ENCODE measurements at regions not wholly inside any gene's neighbourhood (a gene's known extent, or its start where the extent isn't known, plus 50 kb on each side); places are given as distances from the start of the nearest gene placed in this dataset.
"Not testable (repeated sequence)": the region's sequence is repeated elsewhere in the genome, so short reads cannot be mapped to it uniquely, and the experiment has no call there.

- DNase-seq (ENCODE audit: low read depth in 4 of 4, low spot score in 3 of 4) = no peak
Measured at GRCh38 chr22:44650806-44651205, 51.2 kb upstream of the PRR5 start.

- DNase-seq (ENCODE audit: low read depth in 4 of 4, low spot score in 3 of 4) = no peak
Measured at GRCh38 chr22:44648821-44649565, 53.0 kb upstream of the PRR5 start.

GRCh38 chr22:44648085-44648820, 53.8 kb upstream of the PRR5 start:
- no peak for DNase-seq (ENCODE audit: low read depth in 4 of 4, low spot score in 3 of 4)

DNA sequence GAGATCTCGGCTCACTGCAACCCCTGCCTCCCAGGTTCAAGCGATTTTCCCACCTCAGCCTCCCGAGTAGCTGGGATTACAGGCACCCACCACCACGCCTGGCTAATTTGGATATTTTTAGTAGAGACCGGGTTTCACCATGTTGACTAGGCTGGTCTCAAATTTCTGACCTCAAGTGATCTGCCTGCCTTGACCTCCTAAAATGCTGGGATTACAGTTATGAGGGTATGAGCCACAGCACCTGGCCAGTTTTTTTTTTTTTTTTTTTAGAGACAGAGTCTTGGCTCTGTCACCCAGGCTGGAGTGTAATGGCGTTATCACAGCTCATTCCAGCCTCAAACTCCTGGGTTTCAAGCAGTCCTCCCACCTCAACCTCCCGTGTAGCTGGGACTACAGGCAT, 54.9 kb upstream of the PRR5 start:
- no peak for DNase-seq (ENCODE audit: low read depth in 4 of 4, low spot score in 3 of 4)

- no peak for DNase-seq (ENCODE audit: low read depth in 4 of 4, low spot score in 3 of 4)
Measured at GRCh38 chr22:44646668-44647067, 55.3 kb upstream of the PRR5 start.

- no peak for DNase-seq (ENCODE audit: low read depth in 4 of 4, low spot score in 3 of 4)
Measured at GRCh38 chr22:44646141-44646540, 55.9 kb upstream of the PRR5 start.

DNA sequence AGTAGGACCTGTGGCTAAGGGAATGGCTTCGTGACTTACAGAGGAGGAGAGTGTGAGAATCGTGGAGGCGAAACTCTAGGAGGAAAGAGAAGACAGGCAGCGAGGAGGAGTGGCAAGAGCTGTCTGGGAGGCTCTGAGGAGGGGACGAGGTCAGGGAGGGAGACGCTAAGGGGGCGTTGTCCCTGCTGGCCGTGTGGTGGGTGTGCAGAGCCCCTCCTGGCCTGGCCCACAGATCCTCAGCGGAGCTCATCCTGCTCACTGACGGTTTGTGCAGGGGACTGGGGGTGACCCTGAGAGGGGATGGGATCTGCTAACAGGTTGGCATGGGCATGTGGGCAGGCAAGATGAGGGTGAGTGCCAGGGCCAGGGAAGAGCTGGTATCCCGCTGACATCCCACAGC, 56.5 kb upstream of the PRR5 start:
- no peak for DNase-seq (ENCODE audit: low read depth in 4 of 4, low spot score in 3 of 4)

- DNase-seq (ENCODE audit: low read depth in 4 of 4, low spot score in 3 of 4) = no peak
Measured at GRCh38 chr22:44645083-44645482, 56.9 kb upstream of the PRR5 start.

- not testable (repeated sequence) for DNase-seq (ENCODE audit: low read depth in 4 of 4, low spot score in 3 of 4)
Measured at GRCh38 chr22:44643526-44644101, 58.4 kb upstream of the PRR5 start.

DNA sequence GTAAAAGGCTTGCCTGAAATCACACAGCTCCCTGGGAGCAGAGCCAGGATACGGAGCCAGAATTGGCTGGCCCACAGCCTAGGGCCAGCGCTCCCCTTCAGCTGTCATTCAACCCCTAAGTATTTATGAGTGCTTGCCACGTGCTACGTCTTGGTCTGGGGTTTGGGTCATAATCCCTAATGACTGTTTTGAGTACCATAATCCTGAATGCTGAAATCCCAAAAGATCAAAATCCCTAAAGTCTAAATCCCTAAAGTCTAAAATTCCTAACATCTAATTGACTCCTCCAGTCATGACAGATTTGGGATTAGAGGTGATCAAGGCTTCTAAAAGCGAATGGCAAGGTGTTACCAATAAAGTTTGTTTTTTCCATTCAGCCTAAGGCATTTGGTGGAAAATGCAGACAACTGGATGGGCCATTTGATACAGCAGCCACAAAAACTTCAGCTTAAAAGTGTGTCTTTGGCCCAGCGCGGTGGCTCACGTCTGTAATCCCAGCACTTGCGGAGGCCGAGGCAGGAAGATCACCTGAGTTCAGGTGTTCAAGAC, 59.8 kb upstream of the PRR5 start:
- no peak for DNase-seq (ENCODE audit: low read depth in 4 of 4, low spot score in 3 of 4)

GRCh38 chr22:44640618-44641155, 61.3 kb upstream of the PRR5 start:
- no peak for DNase-seq (ENCODE audit: low read depth in 4 of 4, low spot score in 3 of 4)

- DNase-seq (ENCODE audit: low read depth in 4 of 4, low spot score in 3 of 4) = no peak
Measured at GRCh38 chr22:44639891-44640617, 62.0 kb upstream of the PRR5 start.

GRCh38 chr22:44638971-44639760, 62.8 kb upstream of the PRR5 start:
- DNase-seq (ENCODE audit: low read depth in 4 of 4, low spot score in 3 of 4) = no peak

DNA sequence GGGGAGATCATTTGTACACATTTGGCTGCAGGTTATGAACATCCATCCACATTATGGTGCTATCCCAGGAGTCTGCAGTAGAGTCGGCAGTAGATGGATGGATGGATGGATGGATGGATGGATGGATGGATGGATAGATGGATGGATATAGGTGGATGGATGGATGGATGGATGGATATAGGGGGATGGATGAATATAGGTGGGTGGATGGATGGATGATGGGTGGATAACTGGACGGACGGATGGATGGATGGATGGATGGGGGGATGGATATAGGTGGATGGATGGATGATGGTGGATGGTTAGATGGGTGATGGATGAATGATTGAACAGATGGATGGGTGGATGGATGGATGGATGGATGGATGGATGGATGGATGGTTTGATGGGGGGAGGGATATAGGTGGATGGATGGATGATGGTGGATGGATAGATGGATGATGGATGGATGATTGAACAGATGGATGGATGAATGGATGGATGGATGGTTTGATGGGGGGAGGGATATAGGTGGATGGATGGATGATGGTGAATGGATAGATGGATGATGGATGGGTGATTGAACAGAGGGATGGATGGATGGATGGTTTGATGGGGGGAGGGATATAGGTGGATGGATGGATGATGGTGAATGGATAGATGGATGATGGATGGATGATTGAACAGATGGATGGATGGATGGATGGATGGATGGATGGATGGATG, 65.3 kb upstream of the PRR5 start:
- DNase-seq (ENCODE audit: low read depth in 4 of 4, low spot score in 3 of 4) = not testable (repeated sequence)

DNA sequence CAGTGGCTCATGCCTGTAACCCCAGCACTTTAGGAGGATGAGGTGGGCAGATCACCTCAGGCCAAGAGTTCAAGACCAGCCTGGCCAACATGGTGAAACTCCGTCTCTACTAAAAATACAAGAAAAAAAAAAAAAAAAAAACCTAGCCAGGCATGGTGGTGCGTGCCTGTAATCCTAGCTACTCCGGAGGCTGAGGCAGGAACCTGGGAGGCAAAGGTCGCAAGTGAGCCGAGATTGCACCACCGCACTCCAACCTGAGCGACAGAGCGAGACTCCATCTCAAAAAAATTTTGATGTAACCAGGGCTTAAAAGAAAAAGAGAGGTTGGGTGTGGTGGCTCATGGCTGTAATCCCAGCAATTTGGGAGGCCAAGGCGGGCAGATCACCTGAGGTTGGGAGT, 66.4 kb upstream of the PRR5 start:
- DNase-seq (ENCODE audit: low read depth in 4 of 4, low spot score in 3 of 4) = not testable (repeated sequence)

DNA sequence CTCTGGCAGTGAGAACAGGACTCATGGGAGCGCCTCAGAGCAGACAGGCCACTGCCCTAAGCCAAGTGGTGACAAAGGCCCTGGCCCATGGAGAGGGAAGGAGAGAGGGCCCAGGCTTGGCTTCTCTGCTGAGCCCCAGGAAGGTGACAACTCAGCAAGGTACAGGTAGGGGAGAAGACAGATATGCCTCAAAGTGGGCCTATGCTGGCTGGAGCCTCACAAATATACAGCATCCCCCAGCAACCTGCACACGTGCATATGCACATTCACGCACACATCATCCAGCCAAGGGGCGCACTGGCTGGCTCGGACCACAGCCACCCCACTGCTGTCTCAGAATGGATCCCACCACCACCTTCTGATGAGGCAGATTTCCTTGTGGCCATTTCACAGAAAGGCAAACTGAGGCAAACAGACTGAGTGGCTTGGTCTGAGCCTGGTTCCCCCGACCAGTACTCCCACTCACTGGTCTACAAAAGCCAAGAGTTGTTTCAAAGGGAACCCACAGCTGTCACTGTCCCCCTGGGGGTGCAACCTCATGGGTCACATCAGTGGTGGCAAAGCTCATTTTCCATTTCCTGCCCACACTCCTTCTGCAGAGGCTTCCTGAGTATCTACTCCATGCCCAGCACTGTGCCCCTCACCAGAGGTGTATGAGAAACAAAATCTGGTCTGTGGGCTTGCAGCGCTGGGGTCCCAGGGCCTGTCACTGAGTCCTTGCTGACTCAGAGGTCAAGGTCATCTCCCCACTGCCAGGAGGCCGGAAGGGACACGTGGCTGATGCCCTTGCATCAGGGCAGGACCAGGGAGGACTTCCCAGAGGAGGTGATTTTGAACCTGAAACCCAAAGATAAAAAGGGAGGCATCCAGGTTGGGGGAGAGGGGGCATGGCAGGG, 67.3 kb upstream of the PRR5 start:
- no peak for DNase-seq (ENCODE audit: low read depth in 4 of 4, low spot score in 3 of 4)

GRCh38 chr22:44633647-44634046, 68.4 kb upstream of the PRR5 start:
- DNase-seq (ENCODE audit: low read depth in 4 of 4, low spot score in 3 of 4) = no peak
